ENCODE measurements at regions not wholly inside any gene's neighbourhood (a gene's known extent, or its start where the extent isn't known, plus 50 kb on each side); places are given as distances from the start of the nearest gene placed in this dataset.
"Not testable (repeated sequence)": the region's sequence is repeated elsewhere in the genome, so short reads cannot be mapped to it uniquely, and the experiment has no call there.

- DNase-seq (ENCODE audit: extremely low spot score); CTCF ChIA-PET; POLR2A ChIA-PET: not testable (repeated sequence)
Measured at GRCh38 chr7:65633587-65634404, 239.1 kb upstream of the VKORC1L1 start.

GRCh38 chr7:65638918-65639317 is 234.0 kb upstream of the VKORC1L1 start:
- CTCF ChIA-PET; DNase-seq (ENCODE audit: extremely low spot score); POLR2A ChIA-PET: not testable (repeated sequence)

- CTCF ChIA-PET; POLR2A ChIA-PET; DNase-seq (ENCODE audit: extremely low spot score): not testable (repeated sequence)
Measured at GRCh38 chr7:65639717-65640116, 233.2 kb upstream of the VKORC1L1 start.

- CTCF ChIA-PET; DNase-seq (ENCODE audit: extremely low spot score); POLR2A ChIA-PET: not testable (repeated sequence)
Measured at GRCh38 chr7:65643498-65643897, 229.4 kb upstream of the VKORC1L1 start.

DNA sequence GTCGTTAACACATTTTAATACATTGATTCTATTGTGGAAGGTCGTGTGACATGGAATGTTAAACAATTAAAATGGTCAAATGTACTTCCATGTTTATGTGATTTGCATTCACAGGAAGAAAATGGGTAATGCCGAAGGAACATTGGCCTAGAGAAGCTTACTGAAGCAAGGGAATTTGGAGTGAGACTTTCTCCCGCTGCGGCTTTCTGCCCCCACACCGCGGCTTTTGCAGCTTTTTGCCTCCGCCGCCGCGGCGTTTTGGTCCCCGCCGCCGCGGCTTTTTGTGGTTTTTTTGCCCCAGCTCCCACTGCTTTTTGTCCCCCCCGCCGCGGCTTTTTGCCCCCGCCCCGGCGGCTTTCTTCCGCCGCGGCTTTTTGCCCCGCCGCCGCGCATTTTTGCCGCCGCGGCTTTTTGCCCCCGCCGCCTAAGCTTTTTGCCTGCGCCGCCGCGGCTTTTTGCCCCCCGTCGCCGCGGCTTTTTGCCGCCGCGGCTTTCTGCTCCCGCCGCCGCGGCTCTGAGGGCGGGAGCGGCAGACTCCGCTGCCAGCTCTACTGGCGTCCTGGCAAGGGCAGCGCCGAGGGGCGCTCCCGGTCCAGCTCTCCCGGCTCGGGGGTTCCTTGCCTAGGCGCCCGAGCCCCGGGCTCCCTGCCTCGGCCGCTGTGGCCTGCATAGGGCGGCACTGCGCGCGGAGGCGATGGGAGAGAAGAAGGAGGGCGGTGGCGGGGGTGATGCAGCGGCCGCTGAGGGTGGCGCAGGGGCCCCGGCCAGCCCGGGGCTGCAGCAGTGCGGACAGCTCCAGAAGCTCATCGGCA is 225.5 kb upstream of the VKORC1L1 start:
- CTCF ChIA-PET; DNase-seq (ENCODE audit: extremely low spot score); POLR2A ChIA-PET: not testable (repeated sequence)

- POLR2A ChIA-PET; DNase-seq (ENCODE audit: extremely low spot score); CTCF ChIA-PET: not testable (repeated sequence)
Measured at GRCh38 chr7:65651174-65651573, 221.7 kb upstream of the VKORC1L1 start.

- CTCF ChIA-PET; POLR2A ChIA-PET; DNase-seq (ENCODE audit: extremely low spot score): not testable (repeated sequence)
Measured at GRCh38 chr7:65651826-65652592, 220.9 kb upstream of the VKORC1L1 start.

GRCh38 chr7:65652669-65653068 is 220.2 kb upstream of the VKORC1L1 start:
- CTCF ChIA-PET, POLR2A ChIA-PET: not testable (repeated sequence)

DNA sequence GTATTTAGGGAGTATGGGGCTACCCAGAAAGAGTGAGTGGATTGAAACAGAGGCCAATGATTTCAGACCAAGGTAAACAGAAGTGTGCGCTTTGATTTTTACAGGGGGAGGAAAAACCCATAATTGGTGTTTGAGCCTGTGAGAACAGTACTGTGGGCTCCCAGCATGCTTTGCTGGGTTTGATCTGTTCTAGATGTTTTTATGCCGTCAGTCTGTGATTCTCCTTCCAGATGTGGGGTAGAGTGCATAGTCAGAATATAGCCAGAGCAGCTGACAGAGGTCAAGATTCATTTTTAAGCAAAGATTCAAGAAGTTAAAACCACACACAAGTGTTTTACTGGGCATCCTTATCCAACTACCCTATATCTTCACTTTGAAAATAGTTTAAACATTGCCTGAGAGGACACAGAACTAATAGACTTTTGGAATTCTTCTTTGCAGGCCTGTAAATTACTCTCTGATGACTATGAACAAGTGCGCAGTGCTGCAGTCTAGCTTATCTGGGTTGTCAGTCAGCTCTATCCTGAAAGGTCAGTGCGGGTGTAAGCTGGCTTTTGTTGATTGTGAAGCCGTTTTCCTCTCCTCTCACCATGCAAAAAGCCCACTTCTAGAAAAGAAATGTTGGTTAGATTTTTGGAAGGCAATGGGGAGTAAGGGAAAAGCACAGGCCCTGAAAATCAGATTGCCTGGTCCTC is 216.2 kb upstream of the VKORC1L1 start:
- DNase-seq (ENCODE audit: extremely low spot score); POLR2A ChIA-PET; CTCF ChIA-PET: not testable (repeated sequence)

More at GRCh38 chr7:65652669-65653068, 220.2 kb upstream of the VKORC1L1 start:
- not testable (repeated sequence) for DNase-seq (ENCODE audit: extremely low spot score)

DNA sequence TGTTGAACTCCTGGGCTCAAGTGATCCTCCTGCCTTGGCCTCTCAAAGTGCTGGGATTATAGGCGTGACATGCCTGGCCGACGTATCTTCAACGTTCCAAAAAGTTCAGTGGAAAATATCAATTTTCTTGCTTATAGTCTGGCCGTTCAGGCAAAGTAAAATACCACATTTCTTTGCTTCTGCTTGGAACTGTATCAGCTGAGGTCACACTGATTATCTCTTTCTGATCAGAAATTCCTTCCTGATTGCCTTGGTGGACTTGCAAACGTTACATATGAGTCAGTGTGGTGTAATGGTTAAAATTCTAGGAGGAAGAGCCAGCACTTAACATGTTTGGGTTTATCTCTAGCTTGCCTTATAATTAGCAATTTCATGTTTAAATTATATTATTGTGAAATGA is 189.5 kb upstream of the VKORC1L1 start:
- POLR2A ChIA-PET; CTCF ChIA-PET; DNase-seq (ENCODE audit: extremely low spot score): not testable (repeated sequence)

GRCh38 chr7:65699026-65699714 is 173.7 kb upstream of the VKORC1L1 start:
- CTCF ChIA-PET; DNase-seq (ENCODE audit: extremely low spot score); POLR2A ChIA-PET: not testable (repeated sequence)

DNA sequence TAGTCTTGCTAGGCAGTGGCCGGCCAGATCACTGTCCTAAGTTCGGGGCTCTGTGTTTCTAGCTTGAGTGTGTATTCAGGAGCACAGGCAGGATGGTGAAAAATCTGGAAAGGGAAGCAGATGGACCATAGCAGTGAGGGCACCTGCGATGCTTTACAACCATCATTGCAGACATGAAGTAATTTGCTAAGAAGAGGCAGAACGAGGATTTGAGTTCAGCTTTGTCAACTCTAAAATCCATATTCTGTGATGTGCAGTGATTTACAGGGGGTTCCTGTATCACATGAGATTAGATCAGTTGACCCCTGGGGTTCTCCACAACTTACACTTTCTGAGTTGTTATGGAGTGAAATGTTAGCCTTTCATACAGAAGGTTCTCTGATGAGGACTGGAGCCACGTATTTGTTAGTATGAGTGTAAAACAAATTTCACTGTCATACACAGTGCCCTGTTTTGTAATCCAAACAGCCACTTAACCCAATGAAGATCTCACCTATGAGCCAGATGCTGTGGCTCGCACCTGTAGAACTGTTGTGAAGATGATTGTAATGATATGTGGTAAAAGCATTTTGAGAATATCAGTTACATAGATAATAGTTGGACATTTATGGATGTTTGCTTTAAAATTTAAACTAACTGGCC is 173.0 kb upstream of the VKORC1L1 start:
- POLR2A ChIA-PET; CTCF ChIA-PET; DNase-seq (ENCODE audit: extremely low spot score): not testable (repeated sequence)

GRCh38 chr7:65719123-65719798 is 153.6 kb upstream of the VKORC1L1 start:
- POLR2A ChIA-PET; CTCF ChIA-PET; DNase-seq (ENCODE audit: extremely low spot score): not testable (repeated sequence)

Data from HEK293T (cell line).